GM23338 (cell line): ENCODE measurements at regions not wholly inside any gene's neighbourhood (a gene's known extent, or its start where the extent isn't known, plus 50 kb on each side); places are given as distances from the start of the nearest gene placed in this dataset.

Experiments used
- ATAC-seq: fragments of 200-7000 bp; cut with Tn5 transposase; 3 replicates; pipeline ENCODE4 v1.9.1; 2020
- DNase-seq: peaks from one replicate; pipeline ENCODE4 v3.0.0-alpha.2; 2015; ENCODE audit warnings: low spot score
- H2AFZ ChIP-seq: fragments of 200-600 bp; sonication (generic); 2 replicates; pipeline ENCODE4 v1.8.0; 2016; ENCODE audit warnings: antibody characterized with exemption, mild to moderate bottlenecking, moderate library complexity
- H3F3A ChIP-seq: fragments of 200-600 bp; sonication (generic); replicated peaks from 2 replicates; pipeline ENCODE4 v1.8.0; 2017; ENCODE audit warnings: antibody characterized with exemption, mixed run types, low read depth
- H3K27ac ChIP-seq: fragments of 200-600 bp; sonication (generic); 2 replicates; pipeline ENCODE4 v1.6.1; 2016; ENCODE audit warnings: low read depth
- H3K27me3 ChIP-seq: fragments of 200-600 bp; sonication (generic); 2 replicates; pipeline ENCODE4 v1.8.0; 2016; ENCODE audit warnings: mild to moderate bottlenecking, mixed run types, moderate library complexity; ENCODE audit not compliant: insufficient read depth
- H3K36me3 ChIP-seq: fragments of 200-600 bp; sonication (generic); 2 replicates; pipeline ENCODE4 v1.8.0; 2016; ENCODE audit warnings: mild to moderate bottlenecking; ENCODE audit not compliant: insufficient read depth
- H3K4me1 ChIP-seq: fragments of 200-600 bp; sonication (generic); 2 replicates; pipeline ENCODE4 v1.8.0; 2016; ENCODE audit warnings: mild to moderate bottlenecking, moderate library complexity; ENCODE audit not compliant: insufficient read depth
- H3K4me2 ChIP-seq: fragments of 200-600 bp; sonication (generic); 2 replicates; pipeline ENCODE4 v1.7.1; 2017; ENCODE audit warnings: mixed run types
- H3K4me3 ChIP-seq: fragments of 200-600 bp; sonication (generic); 2 replicates; pipeline ENCODE4 v1.6.1; 2016; ENCODE audit warnings: mixed run types
- H3K79me2 ChIP-seq: fragments of 200-600 bp; sonication (generic); replicated peaks from 2 replicates; pipeline ENCODE4 v1.8.0; 2017; ENCODE audit warnings: mild to moderate bottlenecking; ENCODE audit not compliant: insufficient read depth
- H3K9me2 ChIP-seq: fragments of 200-600 bp; sonication (generic); 2 replicates; pipeline ENCODE4 v1.8.0; 2017; ENCODE audit not compliant: insufficient read depth
- H4K20me1 ChIP-seq: fragments of 200-600 bp; sonication (generic); replicated peaks from 2 replicates; pipeline ENCODE4 v1.8.0; 2017; ENCODE audit warnings: mild to moderate bottlenecking; ENCODE audit not compliant: insufficient read depth
- H3K27ac Mint-ChIP-seq: 2 replicates; pipeline ENCODE4 v1.8.0; 2020; ENCODE audit warnings: inconsistent platforms, mild to moderate bottlenecking, moderate library complexity, mixed read lengths
- H3K27me3 Mint-ChIP-seq: 3 replicates; pipeline ENCODE4 v1.8.0; 2022; ENCODE audit warnings: low read depth, mild to moderate bottlenecking, moderate library complexity, mixed read lengths, inconsistent platforms; ENCODE audit not compliant: insufficient read depth, poor library complexity
- H3K36me3 Mint-ChIP-seq: 3 replicates; pipeline ENCODE4 v1.8.0; 2021; ENCODE audit warnings: low read depth, mild to moderate bottlenecking, inconsistent platforms, moderate library complexity, mixed read lengths
- H3K4me1 Mint-ChIP-seq: 3 replicates; pipeline ENCODE4 v1.8.0; 2020; ENCODE audit warnings: mild to moderate bottlenecking, inconsistent platforms, mixed read lengths
- H3K4me3 Mint-ChIP-seq: 3 replicates; pipeline ENCODE4 v1.8.0; 2021; ENCODE audit warnings: moderate library complexity, mild to moderate bottlenecking, inconsistent platforms, mixed read lengths
- H3K9me3 Mint-ChIP-seq: 3 replicates; pipeline ENCODE4 v1.8.0; 2020; ENCODE audit warnings: moderate library complexity, mild to moderate bottlenecking, inconsistent platforms, mixed read lengths
- CREB1 ChIP-seq: fragments of 250-450 bp; sonication (Bioruptor Pico); IDR thresholded peaks from 2 replicates; pipeline ENCODE4 v1.5.0; 2020; ENCODE audit warnings: low read depth, mild to moderate bottlenecking, moderate library complexity
- CTCF ChIP-seq, 2 experiments: fragments of 200-600 bp in 1 of 2; sonication (generic) in 1 of 2; conservative IDR thresholded peaks; 2 replicates each; pipeline versions ENCODE4 v1.5.1 to v1.6.1; 2016 to 2017; ENCODE audit warnings: antibody characterized with exemption in 2 of 2, low read depth in 2 of 2, mild to moderate bottlenecking in 2 of 2, moderate library complexity in 1 of 2
- EZH2 ChIP-seq: fragments of 200-600 bp; sonication (generic); IDR thresholded peaks from one replicate; pipeline ENCODE4 v1.8.0; 2017; ENCODE audit warnings: antibody characterized with exemption, mild to moderate bottlenecking, low read depth; ENCODE audit not compliant: unreplicated experiment
- EZH2phosphoT487 ChIP-seq: fragments of 200-600 bp; sonication (generic); IDR thresholded peaks from one replicate; pipeline ENCODE4 v1.8.1; 2018; ENCODE audit warnings: antibody characterized with exemption; ENCODE audit not compliant: unreplicated experiment
- JUNB ChIP-seq: IDR thresholded peaks from one replicate; pipeline ENCODE4 v1.6.1; 2016; ENCODE audit warnings: antibody characterized with exemption; ENCODE audit not compliant: unreplicated experiment
- NANOG ChIP-seq: IDR thresholded peaks from 2 replicates; pipeline ENCODE4 v1.6.1; 2016; ENCODE audit warnings: antibody characterized with exemption, borderline replicate concordance
- POLR2AphosphoS5 ChIP-seq: IDR thresholded peaks from 2 replicates; pipeline ENCODE4 v1.6.1; 2016; ENCODE audit warnings: antibody characterized with exemption, low read depth
- STAT1 ChIP-seq: IDR thresholded peaks from one replicate; pipeline ENCODE4 v1.6.1; 2016; ENCODE audit warnings: antibody characterized with exemption; ENCODE audit not compliant: unreplicated experiment
- ZNF114 ChIP-seq: fragments of 250-450 bp; sonication (Bioruptor Pico); IDR thresholded peaks from 2 replicates; pipeline ENCODE4 v1.5.0; 2020; ENCODE audit warnings: mild to moderate bottlenecking, moderate library complexity
- ZNF331 ChIP-seq: fragments of 250-450 bp; sonication (Bioruptor Pico); IDR thresholded peaks from 2 replicates; pipeline ENCODE4 v1.5.0; 2020; ENCODE audit warnings: low read depth, mild to moderate bottlenecking, moderate library complexity
- TF ChIP-seq, protein P1 (sequence below): IDR thresholded peaks from one replicate; pipeline ENCODE4 v1.6.1; 2018; ENCODE audit warnings: antibody characterized with exemption; ENCODE audit not compliant: unreplicated experiment
- TF ChIP-seq, protein P2 (sequence below): fragments of 250-450 bp; sonication (Bioruptor Pico); IDR thresholded peaks from 2 replicates; pipeline ENCODE4 v1.5.0; 2020; ENCODE audit warnings: mild to moderate bottlenecking, moderate library complexity
- TF ChIP-seq, protein P3 (sequence below): IDR thresholded peaks from 2 replicates; pipeline ENCODE4 v1.6.1; 2016; ENCODE audit warnings: antibody characterized with exemption

DNA sequence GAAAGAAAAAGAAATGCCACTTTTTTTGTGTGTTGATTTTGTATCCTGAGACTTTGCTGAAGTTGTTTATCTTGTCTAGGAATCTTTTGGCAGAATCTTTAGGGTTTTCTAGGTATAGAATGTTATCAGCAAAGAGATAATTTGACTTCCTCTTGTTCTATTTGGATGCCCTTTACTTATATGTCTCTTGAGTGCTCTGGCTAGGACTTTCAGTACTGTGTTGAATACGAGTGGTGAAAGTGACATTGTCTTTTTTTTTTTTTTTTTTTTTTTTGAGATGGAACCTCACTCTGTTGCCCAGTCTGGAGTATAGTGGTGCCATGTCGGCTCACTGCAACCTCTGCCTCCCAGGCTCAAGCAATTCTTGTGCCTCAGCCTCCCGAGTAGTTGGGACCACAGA is 64.7 kb upstream of the NPHP3 start:
- no peaks in the 10 kb centered on the region for H3K27me3 Mint-ChIP-seq
- no peak overlapping the region for H3K4me3 Mint-ChIP-seq
- H3K27ac Mint-ChIP-seq, result no peak overlapping the region
- DNase-seq (no peak), ATAC-seq (no peak)
- Histone ChIP-seq H3K27ac (no peak overlapping the region), H3K36me3 (no peaks in the 10 kb centered on the region), H3K4me1 (peaks cover 8% of the 10 kb centered on the region; the same call in 1 of the 2 replicates), H3K9me2 (peaks cover 7% of the 10 kb centered on the region; the same call in 1 of the 2 replicates), H3K27me3 (no peaks in the 10 kb centered on the region), H2AFZ (no peak overlapping the region; the same call in 1 of the 2 replicates), H4K20me1 (no peaks in the 10 kb centered on the region), H3K79me2 (no peaks in the 10 kb centered on the region), H3F3A (no peaks in the 10 kb centered on the region), H3K4me2 (no peak overlapping the region), H3K4me3 (no peak overlapping the region)
- peaks cover 15% of the 10 kb centered on the region for H3K4me1 Mint-ChIP-seq
- H3K36me3 Mint-ChIP-seq, result no peaks in the 10 kb centered on the region
- no peaks in the 10 kb centered on the region; the same call in 2 of the 3 replicates for H3K9me3 Mint-ChIP-seq
- TF ChIP-seq POLR2AphosphoS5, result no peak
- no peak for TF ChIP-seq ZNF331 (CRISPR knock-in tag)
- TF ChIP-seq ZNF114 (CRISPR knock-in tag), result no peak
- no peak for TF ChIP-seq EZH2phosphoT487
- TF ChIP-seq NANOG, result no peak
- no peak for TF ChIP-seq CTCF (conservative IDR thresholded peaks at IDR 0.05; ENCODE audit: low read depth in 2 of 2)
- TF ChIP-seq, protein P1, sequence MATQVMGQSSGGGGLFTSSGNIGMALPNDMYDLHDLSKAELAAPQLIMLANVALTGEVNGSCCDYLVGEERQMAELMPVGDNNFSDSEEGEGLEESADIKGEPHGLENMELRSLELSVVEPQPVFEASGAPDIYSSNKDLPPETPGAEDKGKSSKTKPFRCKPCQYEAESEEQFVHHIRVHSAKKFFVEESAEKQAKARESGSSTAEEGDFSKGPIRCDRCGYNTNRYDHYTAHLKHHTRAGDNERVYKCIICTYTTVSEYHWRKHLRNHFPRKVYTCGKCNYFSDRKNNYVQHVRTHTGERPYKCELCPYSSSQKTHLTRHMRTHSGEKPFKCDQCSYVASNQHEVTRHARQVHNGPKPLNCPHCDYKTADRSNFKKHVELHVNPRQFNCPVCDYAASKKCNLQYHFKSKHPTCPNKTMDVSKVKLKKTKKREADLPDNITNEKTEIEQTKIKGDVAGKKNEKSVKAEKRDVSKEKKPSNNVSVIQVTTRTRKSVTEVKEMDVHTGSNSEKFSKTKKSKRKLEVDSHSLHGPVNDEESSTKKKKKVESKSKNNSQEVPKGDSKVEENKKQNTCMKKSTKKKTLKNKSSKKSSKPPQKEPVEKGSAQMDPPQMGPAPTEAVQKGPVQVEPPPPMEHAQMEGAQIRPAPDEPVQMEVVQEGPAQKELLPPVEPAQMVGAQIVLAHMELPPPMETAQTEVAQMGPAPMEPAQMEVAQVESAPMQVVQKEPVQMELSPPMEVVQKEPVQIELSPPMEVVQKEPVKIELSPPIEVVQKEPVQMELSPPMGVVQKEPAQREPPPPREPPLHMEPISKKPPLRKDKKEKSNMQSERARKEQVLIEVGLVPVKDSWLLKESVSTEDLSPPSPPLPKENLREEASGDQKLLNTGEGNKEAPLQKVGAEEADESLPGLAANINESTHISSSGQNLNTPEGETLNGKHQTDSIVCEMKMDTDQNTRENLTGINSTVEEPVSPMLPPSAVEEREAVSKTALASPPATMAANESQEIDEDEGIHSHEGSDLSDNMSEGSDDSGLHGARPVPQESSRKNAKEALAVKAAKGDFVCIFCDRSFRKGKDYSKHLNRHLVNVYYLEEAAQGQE, result no peak
- TF ChIP-seq EZH2, result no peak
- TF ChIP-seq, protein P2, sequence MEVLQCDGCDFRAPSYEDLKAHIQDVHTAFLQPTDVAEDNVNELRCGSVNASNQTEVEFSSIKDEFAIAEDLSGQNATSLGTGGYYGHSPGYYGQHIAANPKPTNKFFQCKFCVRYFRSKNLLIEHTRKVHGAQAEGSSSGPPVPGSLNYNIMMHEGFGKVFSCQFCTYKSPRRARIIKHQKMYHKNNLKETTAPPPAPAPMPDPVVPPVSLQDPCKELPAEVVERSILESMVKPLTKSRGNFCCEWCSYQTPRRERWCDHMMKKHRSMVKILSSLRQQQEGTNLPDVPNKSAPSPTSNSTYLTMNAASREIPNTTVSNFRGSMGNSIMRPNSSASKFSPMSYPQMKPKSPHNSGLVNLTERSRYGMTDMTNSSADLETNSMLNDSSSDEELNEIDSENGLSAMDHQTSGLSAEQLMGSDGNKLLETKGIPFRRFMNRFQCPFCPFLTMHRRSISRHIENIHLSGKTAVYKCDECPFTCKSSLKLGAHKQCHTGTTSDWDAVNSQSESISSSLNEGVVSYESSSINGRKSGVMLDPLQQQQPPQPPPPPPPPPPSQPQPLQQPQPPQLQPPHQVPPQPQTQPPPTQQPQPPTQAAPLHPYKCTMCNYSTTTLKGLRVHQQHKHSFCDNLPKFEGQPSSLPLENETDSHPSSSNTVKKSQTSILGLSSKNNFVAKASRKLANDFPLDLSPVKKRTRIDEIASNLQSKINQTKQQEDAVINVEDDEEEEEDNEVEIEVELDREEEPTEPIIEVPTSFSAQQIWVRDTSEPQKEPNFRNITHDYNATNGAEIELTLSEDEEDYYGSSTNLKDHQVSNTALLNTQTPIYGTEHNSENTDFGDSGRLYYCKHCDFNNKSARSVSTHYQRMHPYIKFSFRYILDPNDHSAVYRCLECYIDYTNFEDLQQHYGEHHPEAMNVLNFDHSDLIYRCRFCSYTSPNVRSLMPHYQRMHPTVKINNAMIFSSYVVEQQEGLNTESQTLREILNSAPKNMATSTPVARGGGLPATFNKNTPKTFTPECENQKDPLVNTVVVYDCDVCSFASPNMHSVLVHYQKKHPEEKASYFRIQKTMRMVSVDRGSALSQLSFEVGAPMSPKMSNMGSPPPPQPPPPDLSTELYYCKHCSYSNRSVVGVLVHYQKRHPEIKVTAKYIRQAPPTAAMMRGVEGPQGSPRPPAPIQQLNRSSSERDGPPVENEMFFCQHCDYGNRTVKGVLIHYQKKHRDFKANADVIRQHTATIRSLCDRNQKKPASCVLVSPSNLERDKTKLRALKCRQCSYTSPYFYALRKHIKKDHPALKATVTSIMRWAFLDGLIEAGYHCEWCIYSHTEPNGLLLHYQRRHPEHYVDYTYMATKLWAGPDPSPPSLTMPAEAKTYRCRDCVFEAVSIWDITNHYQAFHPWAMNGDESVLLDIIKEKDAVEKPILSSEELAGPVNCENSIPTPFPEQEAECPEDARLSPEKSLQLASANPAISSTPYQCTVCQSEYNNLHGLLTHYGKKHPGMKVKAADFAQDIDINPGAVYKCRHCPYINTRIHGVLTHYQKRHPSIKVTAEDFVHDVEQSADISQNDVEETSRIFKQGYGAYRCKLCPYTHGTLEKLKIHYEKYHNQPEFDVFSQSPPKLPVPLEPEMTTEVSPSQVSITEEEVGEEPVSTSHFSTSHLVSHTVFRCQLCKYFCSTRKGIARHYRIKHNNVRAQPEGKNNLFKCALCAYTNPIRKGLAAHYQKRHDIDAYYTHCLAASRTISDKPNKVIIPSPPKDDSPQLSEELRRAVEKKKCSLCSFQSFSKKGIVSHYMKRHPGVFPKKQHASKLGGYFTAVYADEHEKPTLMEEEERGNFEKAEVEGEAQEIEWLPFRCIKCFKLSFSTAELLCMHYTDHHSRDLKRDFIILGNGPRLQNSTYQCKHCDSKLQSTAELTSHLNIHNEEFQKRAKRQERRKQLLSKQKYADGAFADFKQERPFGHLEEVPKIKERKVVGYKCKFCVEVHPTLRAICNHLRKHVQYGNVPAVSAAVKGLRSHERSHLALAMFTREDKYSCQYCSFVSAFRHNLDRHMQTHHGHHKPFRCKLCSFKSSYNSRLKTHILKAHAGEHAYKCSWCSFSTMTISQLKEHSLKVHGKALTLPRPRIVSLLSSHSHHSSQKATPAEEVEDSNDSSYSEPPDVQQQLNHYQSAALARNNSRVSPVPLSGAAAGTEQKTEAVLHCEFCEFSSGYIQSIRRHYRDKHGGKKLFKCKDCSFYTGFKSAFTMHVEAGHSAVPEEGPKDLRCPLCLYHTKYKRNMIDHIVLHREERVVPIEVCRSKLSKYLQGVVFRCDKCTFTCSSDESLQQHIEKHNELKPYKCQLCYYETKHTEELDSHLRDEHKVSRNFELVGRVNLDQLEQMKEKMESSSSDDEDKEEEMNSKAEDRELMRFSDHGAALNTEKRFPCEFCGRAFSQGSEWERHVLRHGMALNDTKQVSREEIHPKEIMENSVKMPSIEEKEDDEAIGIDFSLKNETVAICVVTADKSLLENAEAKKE, result no peak
- no peak for TF ChIP-seq STAT1
- no peak for TF ChIP-seq CREB1 (CRISPR knock-in tag)
- TF ChIP-seq, protein P3, sequence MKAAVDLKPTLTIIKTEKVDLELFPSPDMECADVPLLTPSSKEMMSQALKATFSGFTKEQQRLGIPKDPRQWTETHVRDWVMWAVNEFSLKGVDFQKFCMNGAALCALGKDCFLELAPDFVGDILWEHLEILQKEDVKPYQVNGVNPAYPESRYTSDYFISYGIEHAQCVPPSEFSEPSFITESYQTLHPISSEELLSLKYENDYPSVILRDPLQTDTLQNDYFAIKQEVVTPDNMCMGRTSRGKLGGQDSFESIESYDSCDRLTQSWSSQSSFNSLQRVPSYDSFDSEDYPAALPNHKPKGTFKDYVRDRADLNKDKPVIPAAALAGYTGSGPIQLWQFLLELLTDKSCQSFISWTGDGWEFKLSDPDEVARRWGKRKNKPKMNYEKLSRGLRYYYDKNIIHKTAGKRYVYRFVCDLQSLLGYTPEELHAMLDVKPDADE, result no peak
- no peak for TF ChIP-seq JUNB
